ENCODE measurements at regions not wholly inside any gene's neighbourhood (a gene's known extent, or its start where the extent isn't known, plus 50 kb on each side); places are given as distances from the start of the nearest gene placed in this dataset.

- TF ChIP-seq, protein P1, sequence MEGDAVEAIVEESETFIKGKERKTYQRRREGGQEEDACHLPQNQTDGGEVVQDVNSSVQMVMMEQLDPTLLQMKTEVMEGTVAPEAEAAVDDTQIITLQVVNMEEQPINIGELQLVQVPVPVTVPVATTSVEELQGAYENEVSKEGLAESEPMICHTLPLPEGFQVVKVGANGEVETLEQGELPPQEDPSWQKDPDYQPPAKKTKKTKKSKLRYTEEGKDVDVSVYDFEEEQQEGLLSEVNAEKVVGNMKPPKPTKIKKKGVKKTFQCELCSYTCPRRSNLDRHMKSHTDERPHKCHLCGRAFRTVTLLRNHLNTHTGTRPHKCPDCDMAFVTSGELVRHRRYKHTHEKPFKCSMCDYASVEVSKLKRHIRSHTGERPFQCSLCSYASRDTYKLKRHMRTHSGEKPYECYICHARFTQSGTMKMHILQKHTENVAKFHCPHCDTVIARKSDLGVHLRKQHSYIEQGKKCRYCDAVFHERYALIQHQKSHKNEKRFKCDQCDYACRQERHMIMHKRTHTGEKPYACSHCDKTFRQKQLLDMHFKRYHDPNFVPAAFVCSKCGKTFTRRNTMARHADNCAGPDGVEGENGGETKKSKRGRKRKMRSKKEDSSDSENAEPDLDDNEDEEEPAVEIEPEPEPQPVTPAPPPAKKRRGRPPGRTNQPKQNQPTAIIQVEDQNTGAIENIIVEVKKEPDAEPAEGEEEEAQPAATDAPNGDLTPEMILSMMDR (tag by site-specific recombination; IDR thresholded peaks at IDR 0.05), result no peak
- TF ChIP-seq HOXA7 (CRISPR knock-in tag; IDR thresholded peaks at IDR 0.05; ENCODE audit: borderline replicate concordance) (no peak), YY1 (tag by site-specific recombination; IDR thresholded peaks at IDR 0.05) (no peak), KLF1 (tag by site-specific recombination; IDR thresholded peaks at IDR 0.05) (no peak), SCRT1 (tag by site-specific recombination; IDR thresholded peaks at IDR 0.05; ENCODE audit: borderline replicate concordance) (no peak), ZNF114 (tag by site-specific recombination; IDR thresholded peaks at IDR 0.05) (no peak), ZNF324 (tag by site-specific recombination; IDR thresholded peaks at IDR 0.05) (no peak)
- TF ChIP-seq, protein P2, sequence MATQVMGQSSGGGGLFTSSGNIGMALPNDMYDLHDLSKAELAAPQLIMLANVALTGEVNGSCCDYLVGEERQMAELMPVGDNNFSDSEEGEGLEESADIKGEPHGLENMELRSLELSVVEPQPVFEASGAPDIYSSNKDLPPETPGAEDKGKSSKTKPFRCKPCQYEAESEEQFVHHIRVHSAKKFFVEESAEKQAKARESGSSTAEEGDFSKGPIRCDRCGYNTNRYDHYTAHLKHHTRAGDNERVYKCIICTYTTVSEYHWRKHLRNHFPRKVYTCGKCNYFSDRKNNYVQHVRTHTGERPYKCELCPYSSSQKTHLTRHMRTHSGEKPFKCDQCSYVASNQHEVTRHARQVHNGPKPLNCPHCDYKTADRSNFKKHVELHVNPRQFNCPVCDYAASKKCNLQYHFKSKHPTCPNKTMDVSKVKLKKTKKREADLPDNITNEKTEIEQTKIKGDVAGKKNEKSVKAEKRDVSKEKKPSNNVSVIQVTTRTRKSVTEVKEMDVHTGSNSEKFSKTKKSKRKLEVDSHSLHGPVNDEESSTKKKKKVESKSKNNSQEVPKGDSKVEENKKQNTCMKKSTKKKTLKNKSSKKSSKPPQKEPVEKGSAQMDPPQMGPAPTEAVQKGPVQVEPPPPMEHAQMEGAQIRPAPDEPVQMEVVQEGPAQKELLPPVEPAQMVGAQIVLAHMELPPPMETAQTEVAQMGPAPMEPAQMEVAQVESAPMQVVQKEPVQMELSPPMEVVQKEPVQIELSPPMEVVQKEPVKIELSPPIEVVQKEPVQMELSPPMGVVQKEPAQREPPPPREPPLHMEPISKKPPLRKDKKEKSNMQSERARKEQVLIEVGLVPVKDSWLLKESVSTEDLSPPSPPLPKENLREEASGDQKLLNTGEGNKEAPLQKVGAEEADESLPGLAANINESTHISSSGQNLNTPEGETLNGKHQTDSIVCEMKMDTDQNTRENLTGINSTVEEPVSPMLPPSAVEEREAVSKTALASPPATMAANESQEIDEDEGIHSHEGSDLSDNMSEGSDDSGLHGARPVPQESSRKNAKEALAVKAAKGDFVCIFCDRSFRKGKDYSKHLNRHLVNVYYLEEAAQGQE (tag by site-specific recombination; IDR thresholded peaks at IDR 0.05), result no peak
Measured at GRCh38 chr4:186981161-186981560, 257.5 kb upstream of the FAT1 start.

Data from HEK293 (cell line).